WI38 (cell line): ENCODE measurements at regions not wholly inside any gene's neighbourhood (a gene's known extent, or its start where the extent isn't known, plus 50 kb on each side); places are given as distances from the start of the nearest gene placed in this dataset.

Experiments used
- H3K4me3 ChIP-seq: 2 replicates; pipeline ENCODE4 v1.5.1; 2011; ENCODE audit warnings: low read depth, mild to moderate bottlenecking, control low read depth, low read length
- TF ChIP-seq, protein P1 (sequence below): IDR thresholded peaks from 2 replicates; pipeline ENCODE4 v1.5.1; 2012; ENCODE audit warnings: low read depth, mild to moderate bottlenecking, control low read depth, low read length

DNA sequence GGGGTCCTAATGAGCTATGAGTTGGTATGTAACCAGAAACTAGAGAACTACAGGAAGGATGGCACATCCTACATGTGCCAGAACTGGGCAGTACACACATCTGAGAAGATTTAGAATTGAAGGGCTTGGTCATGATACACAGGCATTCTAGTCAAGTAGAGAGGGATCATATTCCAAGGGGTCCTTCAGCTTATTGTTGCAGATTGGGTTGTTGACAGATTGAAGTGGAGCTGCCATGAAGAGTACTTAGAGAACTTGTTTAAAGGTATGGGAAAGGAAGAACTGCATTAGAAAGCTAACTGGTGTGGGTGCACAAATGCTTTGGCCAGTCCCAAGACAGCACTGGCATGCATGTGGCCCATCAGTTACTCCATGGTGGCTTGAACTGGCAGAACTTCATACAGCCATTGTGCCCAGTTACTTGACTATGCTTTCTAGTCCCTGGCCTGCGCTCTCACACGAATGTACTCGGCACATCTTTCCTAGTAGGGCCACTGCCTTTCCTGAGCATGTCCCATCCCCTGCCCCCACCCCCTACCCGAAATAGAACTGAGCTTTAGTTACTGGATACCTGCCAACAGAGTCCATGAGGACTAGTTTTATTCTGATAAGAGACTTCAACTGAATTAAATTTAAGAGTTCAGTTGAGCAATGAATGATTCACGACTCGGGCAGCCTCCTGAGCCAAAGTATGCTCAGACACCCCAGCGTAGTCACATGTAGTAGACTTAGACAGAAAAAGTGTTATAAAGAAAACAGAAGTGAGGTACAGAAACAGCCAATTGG, 64.0 kb downstream of the CCNG2 start:
- TF ChIP-seq, protein P1, sequence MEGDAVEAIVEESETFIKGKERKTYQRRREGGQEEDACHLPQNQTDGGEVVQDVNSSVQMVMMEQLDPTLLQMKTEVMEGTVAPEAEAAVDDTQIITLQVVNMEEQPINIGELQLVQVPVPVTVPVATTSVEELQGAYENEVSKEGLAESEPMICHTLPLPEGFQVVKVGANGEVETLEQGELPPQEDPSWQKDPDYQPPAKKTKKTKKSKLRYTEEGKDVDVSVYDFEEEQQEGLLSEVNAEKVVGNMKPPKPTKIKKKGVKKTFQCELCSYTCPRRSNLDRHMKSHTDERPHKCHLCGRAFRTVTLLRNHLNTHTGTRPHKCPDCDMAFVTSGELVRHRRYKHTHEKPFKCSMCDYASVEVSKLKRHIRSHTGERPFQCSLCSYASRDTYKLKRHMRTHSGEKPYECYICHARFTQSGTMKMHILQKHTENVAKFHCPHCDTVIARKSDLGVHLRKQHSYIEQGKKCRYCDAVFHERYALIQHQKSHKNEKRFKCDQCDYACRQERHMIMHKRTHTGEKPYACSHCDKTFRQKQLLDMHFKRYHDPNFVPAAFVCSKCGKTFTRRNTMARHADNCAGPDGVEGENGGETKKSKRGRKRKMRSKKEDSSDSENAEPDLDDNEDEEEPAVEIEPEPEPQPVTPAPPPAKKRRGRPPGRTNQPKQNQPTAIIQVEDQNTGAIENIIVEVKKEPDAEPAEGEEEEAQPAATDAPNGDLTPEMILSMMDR: no peak

DNA sequence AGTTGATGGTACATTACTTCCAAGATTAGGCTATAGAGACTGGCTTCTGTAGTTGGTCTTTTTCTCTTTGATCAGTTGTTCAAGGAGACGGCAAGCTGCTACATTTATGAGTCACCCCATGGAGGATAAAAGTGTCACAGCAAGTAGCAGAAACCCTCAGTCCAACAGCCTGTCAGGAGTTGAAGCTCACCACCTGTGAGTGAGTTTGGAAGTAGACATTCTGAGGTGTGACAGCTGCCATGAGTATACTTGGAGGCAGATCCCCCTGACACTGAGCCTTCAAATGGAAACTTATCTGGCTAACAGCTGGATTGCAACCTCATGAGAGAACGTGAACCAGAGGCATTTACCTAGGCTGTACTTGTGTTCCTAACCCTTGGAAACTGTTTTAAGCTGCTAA, 68.0 kb downstream of the CCNG2 start:
- TF ChIP-seq, protein P1: no peak
- no peak overlapping the region for H3K4me3 ChIP-seq

More for the DNA sequence above, 64.0 kb downstream of the CCNG2 start:
- no peak overlapping the region for H3K4me3 ChIP-seq

DNA sequence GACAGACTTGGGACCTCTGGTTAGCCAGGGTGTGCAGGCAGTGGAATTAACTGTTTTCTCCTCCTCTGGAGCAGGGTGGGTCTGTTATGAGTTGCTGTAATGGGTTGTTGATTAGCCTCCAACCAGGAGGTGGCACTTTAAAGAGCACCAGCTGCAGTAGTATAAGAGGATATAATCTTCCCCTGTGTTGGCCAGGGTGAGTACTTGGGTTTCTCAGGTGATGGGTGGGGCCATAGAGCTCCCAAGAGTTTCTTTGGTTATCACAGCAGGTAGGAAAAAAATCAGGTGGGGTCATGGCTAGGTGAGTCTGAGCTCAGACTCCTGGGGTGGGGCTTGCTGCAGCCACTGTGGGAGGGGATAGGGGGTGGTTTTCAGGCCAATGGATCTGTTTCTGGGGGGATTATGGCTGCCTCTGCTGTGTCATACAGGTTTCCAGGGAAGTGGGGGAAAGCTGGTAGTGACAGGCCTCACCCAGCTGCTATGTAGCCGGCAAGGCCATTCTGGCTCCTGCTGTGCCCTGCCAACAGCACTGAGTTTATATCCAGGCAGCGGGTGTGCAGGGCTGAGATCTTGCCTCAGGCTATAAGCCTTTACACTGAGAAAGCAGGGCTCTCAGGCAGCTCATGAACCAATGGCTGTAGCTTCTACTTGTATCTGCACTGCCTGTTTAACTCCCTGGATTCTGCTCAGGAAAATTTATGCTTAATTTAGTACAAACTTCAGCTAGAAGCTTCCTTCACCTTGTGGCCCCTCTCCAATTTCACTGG, 70.1 kb downstream of the CCNG2 start:
- H3K4me3 ChIP-seq: no peak overlapping the region
- TF ChIP-seq, protein P1: no peak

DNA sequence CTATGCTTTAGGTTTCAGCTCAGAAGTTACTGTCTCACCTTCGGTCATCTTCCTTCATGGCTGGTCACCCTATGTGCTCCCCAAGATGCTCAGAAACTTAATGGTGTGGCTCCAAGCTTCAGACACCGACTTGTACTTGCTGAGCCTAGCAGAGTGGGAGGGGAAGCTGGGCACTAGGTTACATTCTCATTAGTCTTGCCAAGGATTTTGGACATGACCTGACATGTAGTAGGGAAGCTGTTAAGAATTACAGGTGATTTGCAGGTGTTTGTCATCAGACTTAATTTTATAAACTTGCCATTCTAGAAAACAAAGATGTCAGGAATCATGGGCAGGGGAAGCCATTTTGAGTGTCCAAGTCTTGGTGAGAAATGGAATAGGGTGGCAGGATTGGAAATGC, 72.4 kb downstream of the CCNG2 start:
- TF ChIP-seq, protein P1: no peak

DNA sequence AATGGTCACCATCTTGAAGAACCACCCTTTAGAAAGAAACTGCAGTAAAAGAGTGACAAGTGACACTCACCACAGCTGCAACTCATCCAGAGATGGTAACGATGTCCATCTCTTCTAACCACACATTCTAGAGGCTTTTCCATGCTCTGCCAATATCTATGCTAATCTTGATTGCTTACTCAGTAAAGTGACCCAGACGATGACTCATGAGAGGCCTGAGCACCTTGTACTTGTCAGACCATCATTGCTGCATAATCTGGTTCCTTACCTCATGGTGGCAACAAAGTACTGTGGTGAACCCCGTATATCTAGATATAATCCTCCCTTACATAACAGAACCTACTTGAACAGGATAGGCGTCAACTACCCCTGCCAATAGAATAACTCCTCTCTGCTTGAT, 75.6 kb downstream of the CCNG2 start:
- TF ChIP-seq, protein P1: no peak
- H3K4me3 ChIP-seq: no peak overlapping the region

More for the DNA sequence above, 72.4 kb downstream of the CCNG2 start:
- H3K4me3 ChIP-seq: no peak overlapping the region

DNA sequence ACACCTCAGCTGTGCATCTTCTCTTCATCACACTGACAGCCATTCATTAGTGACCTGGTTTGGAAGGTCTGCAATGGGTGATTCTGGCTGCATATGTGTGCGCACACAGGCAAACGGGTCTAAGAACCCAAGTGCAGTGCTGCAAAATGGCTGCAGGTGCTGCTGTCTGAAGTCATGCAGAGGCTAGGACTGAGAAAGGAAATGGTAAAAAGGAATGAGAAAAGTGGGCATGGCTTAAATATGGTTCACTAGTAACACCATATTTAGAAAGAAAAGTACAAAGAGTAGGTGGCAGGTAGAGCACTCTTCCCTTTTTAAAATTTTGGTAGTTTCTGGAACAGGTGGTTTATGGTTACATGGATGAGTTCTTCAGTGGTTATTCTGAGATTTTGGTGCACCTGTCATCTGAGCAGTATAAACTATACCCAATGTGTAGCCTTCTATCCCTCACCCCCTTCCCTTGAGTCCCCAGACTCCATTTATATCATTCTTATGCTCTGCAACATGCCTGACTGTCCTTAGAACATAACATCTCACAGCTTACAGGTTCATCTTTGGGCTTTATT, 78.4 kb downstream of the CCNG2 start:
- TF ChIP-seq, protein P1: no peak

DNA sequence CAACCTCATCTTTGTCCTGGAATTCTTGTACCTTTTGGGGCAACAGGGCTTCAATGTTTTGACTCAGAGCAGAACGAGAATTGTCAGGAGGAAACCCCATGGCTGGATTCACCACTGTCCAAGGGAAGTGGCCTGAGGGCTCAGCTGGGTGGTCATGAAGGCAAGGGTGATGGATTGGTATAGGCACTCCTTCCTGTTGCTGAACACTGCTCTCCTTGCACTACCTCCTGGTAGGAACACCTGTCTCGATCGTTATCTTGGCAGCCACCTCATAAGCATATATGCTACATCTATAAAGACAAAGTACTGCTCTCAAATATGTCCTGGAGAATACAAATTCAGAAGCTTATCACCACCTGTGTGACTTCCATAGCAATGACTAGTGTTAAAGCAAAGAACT, 79.8 kb downstream of the CCNG2 start:
- no peak overlapping the region for H3K4me3 ChIP-seq
- TF ChIP-seq, protein P1: no peak

More for the DNA sequence above, 78.4 kb downstream of the CCNG2 start:
- no peak overlapping the region for H3K4me3 ChIP-seq
